ENCODE measurements at regions not wholly inside any gene's neighbourhood (a gene's known extent, or its start where the extent isn't known, plus 50 kb on each side); places are given as distances from the start of the nearest gene placed in this dataset.

- no peak for DNase-seq
These were observed 122.8 kb upstream of the DST start for GRCh38 chr6:56765494-56765893.

- DNase-seq = no peak
These were observed 121.4 kb upstream of the DST start for GRCh38 chr6:56764081-56764566.

- no peak for DNase-seq
These were observed 119.0 kb upstream of the DST start for GRCh38 chr6:56761651-56762050.

DNA sequence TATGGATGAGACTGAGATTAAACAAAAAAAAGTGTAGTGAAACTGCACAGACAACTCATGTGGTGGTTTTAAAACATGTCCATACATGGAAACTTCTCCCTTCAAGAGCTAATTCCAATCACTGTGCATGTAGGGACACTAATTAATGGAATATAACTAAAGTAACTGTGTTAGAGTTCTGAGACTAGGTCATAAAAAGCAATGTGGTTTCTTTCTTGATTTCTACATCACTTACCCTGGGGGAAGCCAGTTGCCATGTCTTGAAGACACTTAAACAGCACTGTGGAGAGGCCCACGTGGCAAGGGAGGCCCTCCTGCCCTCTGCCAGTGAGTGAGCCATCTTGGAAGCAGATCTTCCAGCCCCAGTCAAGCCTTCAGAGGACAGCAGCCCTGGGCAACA, 118.2 kb upstream of the DST start:
- no peak for DNase-seq

- DNase-seq = no peak
These were observed 116.8 kb upstream of the DST start for GRCh38 chr6:56759521-56759920.

DNA sequence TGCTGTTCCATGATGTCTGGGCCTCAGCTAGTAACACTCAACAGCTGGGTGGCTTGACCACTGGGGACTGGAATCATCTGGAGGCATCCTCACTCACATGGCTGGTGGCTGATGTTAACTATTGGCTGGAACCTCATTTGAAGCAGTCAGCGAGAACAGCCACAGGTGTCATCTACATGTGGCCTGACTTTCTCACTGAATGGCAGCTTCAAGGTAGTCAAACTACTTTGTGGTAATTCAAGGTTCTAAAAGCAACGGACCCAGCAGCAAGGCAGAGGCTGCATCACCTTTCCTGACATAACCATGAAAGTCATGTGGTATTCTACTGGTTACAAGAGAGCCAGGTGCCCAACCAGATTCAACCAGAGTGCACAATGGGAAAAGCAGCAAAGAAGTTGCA, 115.9 kb upstream of the DST start:
- DNase-seq = no peak

- no peak for DNase-seq
These were observed 115.4 kb upstream of the DST start for GRCh38 chr6:56758120-56758519.

DNA sequence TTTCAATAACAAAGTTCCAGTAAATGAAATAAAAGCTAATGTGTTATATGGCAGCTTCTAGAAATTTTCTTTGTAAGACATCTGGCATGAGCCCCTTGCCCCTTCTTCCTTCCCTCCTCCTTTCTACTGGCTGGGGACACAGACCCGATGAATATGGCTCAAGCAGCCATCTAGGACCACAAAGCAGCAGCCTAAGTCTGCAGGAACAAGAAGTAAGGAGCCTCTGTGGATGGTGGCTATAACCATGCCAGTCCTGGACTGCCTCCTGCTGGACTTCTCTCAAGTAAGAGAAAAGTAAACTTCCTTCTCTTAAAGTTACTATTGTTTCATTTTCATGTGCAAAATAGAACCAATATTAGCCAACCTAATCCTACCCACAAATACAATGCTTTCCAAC, 114.9 kb upstream of the DST start:
- no peak for DNase-seq

DNA sequence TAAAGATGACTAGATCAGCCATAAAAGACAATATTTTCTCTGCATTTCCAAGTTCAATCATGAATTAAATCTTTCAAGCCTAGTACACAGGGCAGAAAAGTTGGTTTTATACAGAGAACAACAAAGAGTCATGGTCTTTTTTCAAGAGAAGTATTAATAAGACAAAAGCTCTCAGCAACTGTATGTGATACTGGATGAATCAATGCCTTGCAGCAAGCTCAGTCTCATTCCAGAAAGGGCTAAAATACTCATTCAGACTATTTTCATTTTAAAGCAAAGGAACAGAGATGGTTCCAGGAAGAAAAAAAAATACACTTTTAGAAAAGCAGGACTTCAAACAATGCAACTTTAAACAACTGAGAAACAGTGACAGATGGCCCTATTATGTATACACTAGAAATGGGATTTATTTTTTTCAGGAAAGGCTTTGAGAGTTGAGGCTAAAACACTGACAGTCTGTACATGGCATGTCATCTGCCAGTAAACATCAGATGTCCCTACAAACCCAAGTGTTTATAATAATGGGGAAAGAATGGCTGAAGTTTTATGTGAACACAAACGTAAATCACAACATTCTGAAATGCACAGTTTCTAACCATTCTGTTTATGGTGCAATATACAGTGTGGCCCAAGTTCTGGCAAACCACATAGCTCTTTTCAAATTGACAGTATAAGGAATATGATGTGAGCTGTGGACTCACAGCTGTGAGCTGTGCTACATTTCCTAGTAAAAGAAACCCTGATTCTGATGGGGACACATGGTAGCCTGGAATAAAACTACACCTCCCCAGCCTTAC, 114.3 kb upstream of the DST start:
- DNase-seq = no peak

DNA sequence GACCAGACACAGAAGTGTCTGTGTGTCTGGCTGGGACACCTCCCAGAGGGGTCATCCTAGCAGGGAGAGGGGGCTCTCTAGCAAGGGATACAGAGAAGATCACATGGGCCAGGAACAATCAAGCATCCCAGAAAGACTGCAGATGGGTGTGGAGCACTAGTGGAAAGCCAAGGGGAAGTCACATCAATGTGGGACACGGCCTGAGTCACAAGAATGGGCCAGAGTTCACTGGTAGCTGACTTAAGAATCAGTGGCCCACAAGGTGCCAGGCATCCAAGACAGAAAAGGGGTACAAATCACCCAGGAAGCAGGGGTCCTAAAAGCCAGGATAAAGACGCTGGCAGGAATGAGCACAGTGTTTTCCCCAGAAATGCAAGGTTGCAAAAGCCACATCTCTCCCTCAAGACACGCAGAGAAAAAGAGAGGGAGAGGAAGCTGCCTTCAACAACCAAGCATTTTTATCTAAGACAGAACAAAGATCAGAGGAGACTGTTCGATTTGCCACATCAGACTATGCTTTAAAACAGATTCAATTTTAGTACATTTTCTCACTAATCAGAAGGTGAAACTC, 113.6 kb upstream of the DST start:
- DNase-seq = no peak

DNA sequence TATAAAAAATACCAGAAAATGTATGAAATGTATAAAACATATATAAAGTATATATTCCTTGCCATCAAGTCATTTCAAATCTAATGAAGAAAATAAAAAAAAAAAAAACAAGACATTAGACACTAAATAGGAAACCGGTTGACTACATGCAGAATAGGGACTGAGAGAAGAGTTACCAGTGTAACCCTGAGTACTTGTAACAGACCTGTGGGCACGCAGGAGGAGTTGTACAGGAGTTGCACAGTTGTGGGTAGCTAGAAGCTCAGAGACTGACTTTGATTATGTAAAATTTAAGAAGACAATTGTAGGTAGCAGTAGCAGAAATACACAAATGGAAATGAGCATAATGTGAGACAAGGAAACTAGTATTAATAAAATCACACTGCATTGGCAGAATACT, 112.4 kb upstream of the DST start:
- DNase-seq = no peak

DNA sequence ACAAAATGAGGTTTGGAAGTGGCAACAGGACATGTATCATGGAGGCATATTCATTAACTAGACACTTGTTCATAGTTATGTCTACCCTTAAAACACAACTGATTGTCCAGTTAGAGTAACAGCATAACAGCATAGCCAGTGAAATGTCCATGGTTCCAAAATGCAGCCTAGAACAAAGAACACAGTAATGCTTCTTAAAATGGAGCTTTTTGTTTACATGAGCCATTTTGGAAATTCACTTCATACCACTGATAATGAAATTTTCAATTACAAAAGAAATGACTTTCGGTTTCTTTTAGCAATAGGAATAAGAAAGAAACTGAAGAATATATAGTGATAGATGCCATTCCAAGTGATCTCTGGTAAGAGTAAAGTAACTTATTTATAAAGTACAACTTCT, 111.1 kb upstream of the DST start:
- DNase-seq = no peak

- DNase-seq = no peak
These were observed 109.8 kb upstream of the DST start for GRCh38 chr6:56752534-56752933.

- no peak for DNase-seq
These were observed 109.3 kb upstream of the DST start for GRCh38 chr6:56752009-56752408.

DNA sequence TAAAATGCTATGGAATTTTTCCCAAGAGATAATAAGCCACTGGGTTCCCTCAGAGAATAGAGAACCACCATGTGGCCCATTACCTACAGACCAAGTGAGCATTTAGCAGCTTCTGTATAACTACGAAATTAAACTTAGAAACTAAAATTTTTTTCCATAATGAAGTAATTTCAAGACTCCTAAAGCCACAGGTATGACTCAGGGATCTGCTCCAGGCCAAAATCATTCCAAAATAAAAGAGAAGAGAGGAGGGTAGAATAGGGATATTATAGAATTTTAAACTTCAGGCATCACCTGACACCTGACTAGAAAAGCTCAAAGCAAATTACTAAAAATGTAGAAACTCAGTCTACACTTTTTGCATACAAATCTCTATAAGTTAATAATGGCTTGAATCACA, 108.9 kb upstream of the DST start:
- no peak for DNase-seq

GRCh38 chr6:56750686-56751085, 108.0 kb upstream of the DST start:
- no peak for DNase-seq

GRCh38 chr6:56749632-56750151, 107.0 kb upstream of the DST start:
- DNase-seq = no peak

DNA sequence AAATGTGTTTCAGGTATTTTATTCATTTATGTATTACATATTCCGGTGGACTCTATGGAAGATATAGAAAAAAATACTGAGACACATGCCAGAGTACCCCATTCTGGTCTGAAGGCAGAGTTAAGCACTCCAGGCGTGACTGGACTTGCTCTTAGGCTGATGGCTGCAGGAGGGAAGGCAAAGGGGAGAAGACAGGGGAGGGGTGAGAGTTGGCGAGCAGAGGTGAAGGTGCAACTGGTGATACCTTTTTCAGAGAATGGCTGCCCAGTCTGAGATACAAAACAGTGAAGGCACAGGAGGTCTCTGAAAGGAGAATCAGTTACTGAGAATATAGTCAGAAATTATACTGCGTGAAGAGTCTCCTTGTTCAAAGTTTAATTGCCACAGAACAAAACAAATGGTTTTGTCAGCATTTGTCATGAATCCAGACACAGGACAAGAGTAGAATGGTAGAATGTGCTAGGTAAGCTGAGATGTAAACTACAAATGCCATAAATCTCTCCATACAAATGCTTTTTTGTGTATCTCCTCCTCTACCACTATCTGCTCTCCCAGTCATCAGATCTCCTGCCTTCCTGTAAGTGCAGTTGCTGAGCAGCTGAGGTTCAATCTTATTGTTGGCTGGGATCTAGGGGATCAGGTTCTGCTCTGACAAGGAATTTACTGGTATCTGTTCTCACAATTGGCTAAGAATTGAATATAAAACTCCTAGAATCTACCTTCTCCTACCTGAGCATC, 104.2 kb upstream of the DST start:
- no peak for DNase-seq

- DNase-seq = no peak
These were observed 103.3 kb upstream of the DST start for GRCh38 chr6:56745971-56746370.

DNA sequence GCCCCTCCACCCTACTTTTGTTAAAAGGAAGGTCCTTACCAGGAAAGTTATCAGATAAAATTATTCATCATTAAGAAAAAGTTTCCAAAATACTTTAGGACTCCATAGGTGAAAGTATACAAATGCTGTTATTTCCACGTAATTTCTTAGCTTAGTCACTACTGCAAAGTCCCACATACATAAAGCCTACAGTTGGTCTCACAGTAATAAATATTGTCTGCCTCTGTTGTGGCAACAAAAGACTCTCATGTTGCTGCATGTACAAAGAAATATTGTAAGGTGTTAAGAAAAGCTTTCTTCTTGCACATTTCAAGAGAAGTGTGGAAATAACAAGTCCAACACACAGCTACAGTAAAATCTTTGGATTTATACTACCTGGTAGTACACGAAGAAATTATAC, 102.4 kb upstream of the DST start:
- DNase-seq = no peak

- DNase-seq = no peak
These were observed 101.8 kb upstream of the DST start for GRCh38 chr6:56744528-56744927.

GRCh38 chr6:56742122-56742791, 99.6 kb upstream of the DST start:
- DNase-seq = no peak

DNA sequence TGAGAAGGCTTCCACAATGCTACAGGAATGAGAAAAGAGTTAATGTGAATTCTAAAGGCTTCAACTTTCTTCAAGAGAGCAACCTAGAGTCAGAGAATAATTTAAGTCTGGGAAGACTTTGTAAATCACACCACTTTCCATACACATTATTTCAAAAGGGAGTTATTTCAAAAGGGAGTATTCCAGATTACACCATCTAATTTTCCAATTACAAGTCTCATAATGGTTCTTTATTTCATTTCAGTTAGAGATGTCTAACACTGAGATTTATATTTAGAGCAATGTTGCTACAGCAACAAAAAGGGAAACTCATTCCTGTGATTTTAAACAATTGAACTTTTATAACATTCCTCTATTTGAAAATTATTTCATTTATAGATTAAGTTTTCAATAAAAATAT, 98.8 kb upstream of the DST start:
- no peak for DNase-seq
